ENCODE measurements at regions not wholly inside any gene's neighbourhood (a gene's known extent, or its start where the extent isn't known, plus 50 kb on each side); places are given as distances from the start of the nearest gene placed in this dataset.

- TF ChIP-seq CTCF (IDR thresholded peaks at IDR 0.05 in 4 of 5, conservative IDR thresholded peaks at IDR 0.05 in 1 of 5) (no peak), POLR2A (IDR thresholded peaks at IDR 0.05) (no peak)
These were observed 146.4 kb upstream of the LRRC7 start for GRCh38 chr1:69421286-69421685.

Measured in gastrocnemius medialis (tissue), 4 donors.